Suprapubic skin (tissue), 4 donors: ENCODE measurements at regions not wholly inside any gene's neighbourhood (a gene's known extent, or its start where the extent isn't known, plus 50 kb on each side); places are given as distances from the start of the nearest gene placed in this dataset.

Experiments used
- POLR2A ChIP-seq, 2 donors: fragments of 450-650 bp; IDR thresholded peaks; one replicate each; pipeline ENCODE4 v1.6.1; 2017; ENCODE audit warnings: antibody characterized with exemption in 2 of 2, mild to moderate bottlenecking in 2 of 2, moderate library complexity in 2 of 2
- POLR2AphosphoS5 ChIP-seq, 3 donors: sonication (generic); formaldehyde crosslinking; IDR thresholded peaks; one replicate each; pipeline ENCODE4 v1.6.1; 2017; ENCODE audit warnings: antibody characterized with exemption in 3 of 3
- TF ChIP-seq, protein P1 (sequence below), 2 donors: fragments of 200-600 bp in 1 of 2; fragments of 450-650 bp in 1 of 2; sonication (generic) in 1 of 2; IDR thresholded peaks; one replicate each; pipeline ENCODE4 v1.5.1; 2016 to 2019; ENCODE audit warnings: antibody characterized with exemption in 2 of 2, mild to moderate bottlenecking in 1 of 2, moderate library complexity in 1 of 2

DNA sequence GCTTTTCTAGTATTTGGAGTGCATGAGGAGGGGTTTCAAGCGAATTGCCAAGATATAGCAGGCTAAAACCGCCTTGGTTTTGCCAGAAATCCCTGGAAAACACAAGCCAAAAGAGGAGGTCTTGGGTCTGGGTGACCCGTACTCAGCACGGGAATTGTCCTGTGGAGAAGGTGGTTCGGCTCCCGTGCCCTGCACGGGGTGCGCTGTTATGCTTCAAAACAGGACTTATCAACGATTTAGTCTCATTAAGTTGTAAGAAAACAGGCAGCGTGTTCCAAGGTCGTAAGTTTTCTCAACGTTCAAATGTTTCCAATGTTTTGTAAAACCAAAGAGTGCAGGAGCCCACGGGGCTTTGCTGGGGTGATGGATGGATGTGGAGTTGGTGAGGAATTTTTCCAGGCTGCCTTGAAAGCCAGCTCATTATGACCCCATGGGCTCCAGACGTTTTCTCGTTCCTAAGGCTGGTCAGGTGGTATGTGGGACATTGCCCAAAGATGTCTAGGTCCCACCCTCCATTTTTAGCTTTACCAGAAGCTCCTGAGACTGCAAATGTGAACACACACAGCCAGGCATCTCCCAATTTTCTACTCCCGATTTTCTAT lies 75.4 kb upstream of the CLDN14 start:
- TF ChIP-seq, protein P1, sequence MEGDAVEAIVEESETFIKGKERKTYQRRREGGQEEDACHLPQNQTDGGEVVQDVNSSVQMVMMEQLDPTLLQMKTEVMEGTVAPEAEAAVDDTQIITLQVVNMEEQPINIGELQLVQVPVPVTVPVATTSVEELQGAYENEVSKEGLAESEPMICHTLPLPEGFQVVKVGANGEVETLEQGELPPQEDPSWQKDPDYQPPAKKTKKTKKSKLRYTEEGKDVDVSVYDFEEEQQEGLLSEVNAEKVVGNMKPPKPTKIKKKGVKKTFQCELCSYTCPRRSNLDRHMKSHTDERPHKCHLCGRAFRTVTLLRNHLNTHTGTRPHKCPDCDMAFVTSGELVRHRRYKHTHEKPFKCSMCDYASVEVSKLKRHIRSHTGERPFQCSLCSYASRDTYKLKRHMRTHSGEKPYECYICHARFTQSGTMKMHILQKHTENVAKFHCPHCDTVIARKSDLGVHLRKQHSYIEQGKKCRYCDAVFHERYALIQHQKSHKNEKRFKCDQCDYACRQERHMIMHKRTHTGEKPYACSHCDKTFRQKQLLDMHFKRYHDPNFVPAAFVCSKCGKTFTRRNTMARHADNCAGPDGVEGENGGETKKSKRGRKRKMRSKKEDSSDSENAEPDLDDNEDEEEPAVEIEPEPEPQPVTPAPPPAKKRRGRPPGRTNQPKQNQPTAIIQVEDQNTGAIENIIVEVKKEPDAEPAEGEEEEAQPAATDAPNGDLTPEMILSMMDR (IDR thresholded peaks at IDR 0.05): no peak
- no peak for TF ChIP-seq POLR2AphosphoS5 (IDR thresholded peaks at IDR 0.05)
- TF ChIP-seq POLR2A (IDR thresholded peaks at IDR 0.05): no peak
